Erythroblast (primary cell): ENCODE measurements at regions not wholly inside any gene's neighbourhood (a gene's known extent, or its start where the extent isn't known, plus 50 kb on each side); places are given as distances from the start of the nearest gene placed in this dataset.

Experiments
- DNase-seq, 2 experiments: peaks; one replicate each; lab custom pipeline; 2025; lab: John Stamatoyannopoulos, UW
- GATA1 ChIP-seq: IDR thresholded peaks from 2 replicates; pipeline ENCODE4 v1.6.1; 2011; ENCODE audit warnings: low read depth, mild to moderate bottlenecking, control low read depth, low read length, moderate library complexity
- POLR2A ChIP-seq: IDR thresholded peaks from 2 replicates; pipeline ENCODE4 v1.6.1; 2011; ENCODE audit warnings: mild to moderate bottlenecking, low read length

DNA sequence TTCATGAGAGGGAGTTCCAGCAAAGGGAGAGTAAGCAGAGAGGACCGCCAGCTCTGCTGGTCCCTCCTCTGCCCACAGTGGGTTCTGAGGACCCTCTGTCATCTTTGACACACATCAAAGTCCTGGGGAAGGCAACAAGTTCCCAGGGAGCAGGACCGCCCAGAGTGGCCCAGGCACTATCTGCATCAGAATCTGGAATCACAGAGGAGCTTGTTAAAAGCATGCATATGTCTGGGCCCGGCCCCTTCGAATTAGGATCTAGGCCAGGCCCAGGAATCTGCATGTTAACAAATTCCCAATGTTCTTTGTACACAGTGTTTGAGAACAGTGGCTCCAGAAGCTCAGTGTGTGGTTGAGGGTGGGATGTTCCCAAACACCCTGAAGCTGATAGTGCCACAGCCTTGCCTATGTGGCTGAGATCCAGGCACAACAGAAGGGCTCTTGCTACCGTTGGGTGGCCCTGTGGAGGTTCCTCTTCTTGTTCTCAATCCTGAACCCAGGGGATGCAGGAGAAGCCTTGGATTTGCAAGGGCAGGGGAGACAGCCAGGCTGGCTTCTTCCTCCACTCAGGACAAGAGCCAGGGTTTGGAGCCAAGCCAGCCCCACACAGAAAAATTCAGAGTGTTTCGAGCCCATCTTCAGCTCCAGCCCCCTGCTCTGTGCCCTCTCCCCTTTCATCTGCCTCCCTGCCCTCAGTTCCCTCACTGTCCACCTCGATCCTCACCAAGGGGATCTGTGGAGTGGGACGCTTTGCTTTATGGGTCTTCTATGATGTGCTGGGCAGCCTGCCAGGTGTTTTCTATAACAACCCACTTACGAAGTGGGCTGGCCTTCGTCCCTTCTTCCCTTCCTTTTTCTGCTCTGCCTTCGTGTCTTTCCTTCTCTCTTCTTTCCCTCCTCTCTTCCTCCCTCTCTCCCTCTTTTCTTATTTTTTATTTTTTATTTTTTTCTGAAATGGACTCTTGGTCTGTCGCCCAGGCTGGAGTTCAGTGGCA lies 129.0 kb upstream of the TMPRSS2 start:
- DNase-seq, result no peak
- no peak for TF ChIP-seq GATA1
- no peak for TF ChIP-seq POLR2A

DNA sequence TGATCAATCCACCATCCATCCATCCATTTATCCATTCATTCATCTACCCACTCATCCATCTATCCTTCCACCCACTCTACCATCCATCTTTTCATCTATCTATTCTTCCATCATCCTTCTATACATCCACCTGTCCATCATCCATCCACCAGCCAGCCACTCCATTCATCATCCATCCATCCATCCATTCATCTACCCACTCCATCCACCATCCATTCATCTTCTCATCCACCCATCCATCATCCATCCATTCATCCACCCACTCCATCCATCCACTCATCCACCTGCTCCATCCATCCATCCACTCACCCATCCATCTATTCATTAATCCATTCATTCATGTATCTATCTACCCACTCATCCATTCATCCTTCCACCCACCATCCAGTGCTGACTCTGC lies 127.9 kb upstream of the TMPRSS2 start:
- DNase-seq, result no peak
- TF ChIP-seq POLR2A (no peak), GATA1 (no peak)

DNA sequence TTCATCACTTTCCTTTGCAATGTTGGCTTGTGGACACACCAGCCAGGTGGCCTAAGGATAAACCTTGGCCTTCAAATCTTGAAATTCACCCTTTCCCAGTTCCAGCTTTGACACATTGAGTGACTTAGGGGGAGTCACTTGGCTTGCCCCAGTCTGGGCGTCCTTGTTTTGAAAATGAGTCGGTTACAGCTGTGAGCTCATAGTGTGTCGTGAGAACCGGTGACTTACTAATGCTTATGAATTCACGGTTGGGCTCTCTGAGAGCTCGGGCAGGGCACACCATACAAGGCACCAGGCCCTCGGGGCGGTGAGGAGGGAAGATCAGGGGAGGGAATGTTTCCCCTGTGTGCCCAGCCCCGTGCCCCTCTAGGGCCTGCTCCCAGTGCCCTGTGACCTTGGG lies 126.9 kb upstream of the TMPRSS2 start:
- TF ChIP-seq GATA1 (no peak), POLR2A (no peak)
- no peak for DNase-seq

DNA sequence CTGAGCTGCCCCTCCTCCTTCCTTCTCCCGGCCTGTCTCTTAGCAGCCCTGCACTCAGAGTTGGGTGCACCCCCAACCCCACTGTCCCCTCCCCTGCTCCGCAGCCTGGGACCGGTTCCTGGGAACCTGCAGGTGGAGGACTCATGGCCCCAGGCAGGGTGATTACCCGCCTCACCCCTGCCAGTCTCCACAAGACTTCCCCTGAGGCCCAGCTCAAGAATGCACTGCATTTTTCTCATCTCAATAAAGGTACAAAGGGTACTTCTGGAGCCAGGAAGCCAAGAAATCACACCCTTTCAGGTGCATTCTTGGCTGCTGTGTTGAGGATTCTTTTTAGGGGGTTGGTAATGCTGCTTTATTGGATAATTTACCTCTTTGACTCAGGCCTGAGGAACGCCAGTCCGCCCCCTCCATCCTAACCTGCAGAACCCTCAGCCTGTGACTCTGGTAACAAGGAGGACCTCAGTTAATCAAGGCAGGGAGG lies 126.3 kb upstream of the TMPRSS2 start:
- DNase-seq, result no peak
- TF ChIP-seq GATA1, result no peak
- TF ChIP-seq POLR2A, result no peak

DNA sequence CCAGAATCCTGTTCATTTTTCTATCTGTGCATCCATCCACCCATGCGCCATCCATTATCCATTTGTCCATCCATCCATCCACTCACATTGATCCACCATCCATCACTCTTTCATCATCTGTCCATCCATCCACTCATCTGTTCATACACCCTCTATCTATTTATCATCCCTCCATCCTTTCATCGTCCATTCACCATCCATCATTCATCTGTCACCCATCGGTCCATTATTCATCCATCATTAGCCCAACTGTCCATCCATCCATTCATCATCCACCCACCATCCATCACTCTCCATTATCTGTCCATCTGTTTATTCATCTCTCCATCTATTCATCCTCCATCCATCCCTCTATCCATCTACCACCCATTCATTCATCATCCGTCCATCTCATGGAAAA lies 125.7 kb upstream of the TMPRSS2 start:
- DNase-seq, result no peak
- no peak for TF ChIP-seq POLR2A
- no peak for TF ChIP-seq GATA1

DNA sequence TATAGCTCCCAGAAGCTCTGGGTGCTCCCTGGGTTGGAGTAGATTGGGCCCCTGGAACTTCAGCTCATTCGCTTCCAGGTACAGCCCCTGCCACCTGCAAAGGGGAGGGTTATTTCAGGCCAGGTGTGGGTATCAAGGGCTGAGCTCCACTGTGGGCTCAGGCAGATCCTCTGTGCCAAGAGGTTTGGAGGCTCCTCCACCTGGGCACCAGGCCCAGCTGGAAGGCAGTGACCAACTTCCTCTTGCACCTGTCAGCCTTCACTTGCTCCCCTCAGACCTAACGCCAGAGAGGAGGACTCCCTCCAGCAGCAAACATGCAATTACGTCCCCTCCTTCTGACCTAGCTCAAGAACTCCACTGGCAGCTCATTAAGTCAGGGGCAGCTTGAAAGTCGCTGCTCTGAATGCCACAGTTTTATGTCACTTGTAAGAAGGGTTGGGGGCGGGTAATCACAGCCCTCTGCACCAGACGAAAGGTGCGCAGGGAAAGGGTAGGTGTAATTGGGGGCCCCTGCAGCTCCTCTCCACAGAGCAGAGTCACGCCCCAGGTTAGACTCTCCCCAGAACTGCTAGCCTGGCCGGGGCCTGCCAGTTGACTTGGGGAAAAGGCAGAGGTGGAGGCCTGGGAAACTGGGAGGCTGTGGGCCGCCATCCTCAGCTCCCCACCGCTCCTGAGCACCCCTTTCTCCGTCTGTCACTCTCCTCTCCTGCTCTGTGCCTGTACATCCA lies 125.0 kb upstream of the TMPRSS2 start:
- TF ChIP-seq POLR2A (no peak), GATA1 (no peak)
- no peak for DNase-seq

DNA sequence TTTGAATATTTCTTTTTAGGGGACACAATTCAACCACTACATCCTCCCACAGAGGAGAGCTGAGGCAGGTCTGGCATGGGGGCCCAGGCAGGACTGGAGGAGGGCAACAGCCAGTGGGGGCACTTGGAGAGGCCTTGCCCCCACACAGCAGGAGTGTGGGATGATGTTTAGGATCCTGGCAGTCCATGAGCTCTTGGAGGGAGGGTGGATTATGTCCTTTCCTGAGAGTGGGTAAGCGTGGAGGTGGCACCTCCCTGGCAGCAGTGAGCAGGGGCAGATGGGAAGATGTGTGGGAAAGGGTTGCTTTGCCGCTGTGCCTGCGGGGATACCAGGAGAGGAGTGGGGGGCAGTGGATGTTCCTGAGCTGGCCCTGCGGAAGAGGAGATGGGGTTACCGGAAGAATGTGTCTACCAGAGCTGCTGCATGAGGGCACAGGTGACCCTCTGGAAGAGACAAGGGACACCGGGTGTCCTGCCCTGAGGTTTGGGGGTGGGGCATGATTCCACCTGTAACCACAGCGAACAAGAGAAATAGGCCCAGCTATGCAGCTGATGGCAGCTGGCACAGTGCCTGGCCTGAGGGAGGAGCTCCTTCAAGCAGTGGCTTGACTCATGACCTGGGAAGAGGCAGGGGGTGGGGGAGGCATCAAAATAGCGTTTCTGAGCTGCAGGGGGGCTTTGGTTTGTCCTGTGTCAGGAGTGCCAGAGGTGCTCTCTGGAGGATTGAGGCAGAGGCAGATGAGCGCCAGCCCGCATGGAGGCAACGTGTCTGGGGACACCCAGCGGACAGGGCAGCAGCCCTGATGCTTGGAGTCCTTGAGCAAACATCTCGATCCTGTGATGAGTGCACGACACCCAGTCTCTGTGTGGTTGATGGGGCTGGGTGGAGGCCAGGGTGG lies 123.9 kb upstream of the TMPRSS2 start:
- DNase-seq, result no peak
- TF ChIP-seq GATA1, result no peak
- TF ChIP-seq POLR2A, result no peak

DNA sequence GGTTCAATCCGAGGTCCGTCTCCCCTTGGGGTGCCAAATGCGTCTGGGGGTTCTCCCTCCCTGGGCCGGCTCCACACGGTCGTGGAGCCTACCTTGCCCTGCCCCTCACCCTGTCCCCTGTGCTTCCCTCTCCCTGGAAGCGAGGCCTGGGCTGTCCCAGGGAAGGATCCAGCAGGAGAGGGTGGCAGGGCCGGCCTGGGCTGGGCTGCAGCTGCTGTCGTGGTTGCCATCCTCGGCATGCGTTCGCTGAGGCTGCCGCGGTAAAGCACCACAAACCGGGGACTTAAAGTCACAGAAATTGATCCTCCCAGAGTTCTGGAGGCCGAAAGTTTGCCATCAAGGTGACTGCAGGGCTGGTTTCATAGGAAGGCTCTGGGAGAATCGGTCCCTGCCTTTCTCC lies 123.0 kb upstream of the TMPRSS2 start:
- no peak for DNase-seq
- TF ChIP-seq GATA1, result no peak
- no peak for TF ChIP-seq POLR2A

DNA sequence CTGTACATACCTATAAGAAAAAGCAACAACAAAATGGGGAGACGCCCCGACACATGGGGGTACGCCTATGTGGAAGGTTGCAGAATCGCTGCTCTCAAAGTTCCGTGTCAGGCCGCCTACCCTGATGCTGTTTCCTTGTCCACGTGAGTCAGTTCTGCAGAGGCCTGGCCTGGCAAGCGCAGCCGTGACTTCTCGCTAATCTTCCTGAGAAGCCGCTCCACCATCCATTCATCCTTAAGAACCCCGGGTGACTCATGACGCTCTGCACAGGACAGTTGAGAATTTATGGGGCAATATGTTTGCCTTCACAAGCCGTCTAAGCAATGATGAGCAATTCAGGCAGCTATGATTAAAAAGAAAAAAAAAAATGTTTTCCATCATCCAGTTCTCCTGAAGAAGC lies 122.3 kb upstream of the TMPRSS2 start:
- DNase-seq, result no peak
- no peak for TF ChIP-seq POLR2A
- TF ChIP-seq GATA1, result no peak

DNA sequence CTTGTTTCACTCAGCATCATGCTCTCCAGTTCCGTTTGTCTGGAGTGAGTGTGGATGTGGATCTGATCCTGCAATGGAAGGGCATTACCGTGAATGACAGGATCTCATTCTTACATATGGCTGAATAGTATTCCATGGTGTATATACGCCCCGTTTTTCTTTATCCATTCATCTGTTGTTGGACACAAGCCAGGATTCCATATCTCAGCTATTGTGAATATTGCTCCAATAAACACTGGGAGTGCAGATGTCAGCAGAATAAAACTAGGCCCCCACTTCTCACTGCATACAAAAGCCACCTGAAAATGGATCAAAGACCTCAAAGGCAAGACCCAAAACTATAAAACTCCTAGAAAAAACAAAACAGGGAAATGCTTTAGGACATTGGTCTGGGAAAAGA lies 120.3 kb upstream of the TMPRSS2 start:
- no peak for TF ChIP-seq POLR2A
- TF ChIP-seq GATA1, result no peak
- no peak for DNase-seq

DNA sequence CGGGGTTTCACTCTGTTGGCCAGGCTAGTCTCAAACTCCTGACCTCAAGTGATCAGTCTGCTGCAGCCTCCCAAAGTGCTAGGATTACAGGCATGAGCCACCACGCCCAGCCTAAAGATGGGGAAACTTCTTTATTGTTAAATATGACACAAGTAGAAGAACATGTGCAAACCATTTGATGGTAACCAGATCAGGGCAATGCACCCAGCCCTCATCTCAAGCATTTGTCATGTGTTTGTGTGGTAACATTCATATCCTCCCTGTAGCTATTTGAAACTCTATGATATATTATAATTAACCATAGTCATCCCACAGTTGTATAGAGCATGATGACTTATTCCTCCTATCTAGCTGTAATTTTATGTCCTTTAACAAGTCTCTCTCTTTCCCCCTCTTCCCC lies 119.5 kb upstream of the TMPRSS2 start:
- TF ChIP-seq POLR2A, result no peak
- no peak for TF ChIP-seq GATA1
- DNase-seq, result no peak

DNA sequence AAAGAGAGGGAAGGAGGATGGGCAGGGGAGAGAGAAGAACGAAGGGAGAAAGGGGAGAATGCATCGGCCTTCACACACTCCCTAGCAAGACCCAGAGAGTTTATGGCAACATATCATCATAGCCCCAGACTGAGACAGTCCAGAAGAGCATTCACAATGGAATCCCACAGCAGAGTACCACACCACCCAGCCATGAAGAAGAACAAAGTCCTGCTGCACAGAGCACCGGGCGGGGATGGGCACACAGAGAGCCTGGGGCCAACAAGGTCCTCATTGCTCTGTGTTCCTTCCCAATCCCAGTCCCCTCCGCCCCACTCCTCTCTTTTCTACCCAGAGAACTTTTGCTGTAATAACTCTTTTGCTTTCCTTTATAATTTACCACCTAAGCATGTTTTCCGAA lies 118.1 kb upstream of the TMPRSS2 start:
- no peak for TF ChIP-seq GATA1
- TF ChIP-seq POLR2A, result no peak
- DNase-seq, result no peak

DNA sequence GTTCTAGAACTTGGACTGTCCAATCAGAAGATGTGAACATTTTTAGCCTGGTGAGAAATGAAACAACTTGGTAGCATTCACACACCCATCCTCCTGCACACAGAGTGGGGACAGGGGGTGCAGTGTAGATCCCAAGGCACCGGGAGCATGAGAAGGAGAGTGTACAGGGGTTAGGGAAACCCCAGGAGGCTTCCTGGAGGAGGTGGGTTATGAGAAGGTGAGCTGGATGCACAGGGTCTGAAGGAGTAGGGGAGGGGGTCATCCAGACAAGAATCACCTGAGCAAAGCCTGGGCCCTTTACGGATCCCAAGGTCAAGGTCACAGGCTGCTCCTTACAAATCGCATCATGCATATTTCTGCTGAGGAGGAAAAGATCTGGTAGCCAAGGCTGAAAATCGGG lies 117.5 kb upstream of the TMPRSS2 start:
- no peak for TF ChIP-seq POLR2A
- no peak for TF ChIP-seq GATA1
- no peak for DNase-seq
